H9 (cell line): ENCODE measurements at regions not wholly inside any gene's neighbourhood (a gene's known extent, or its start where the extent isn't known, plus 50 kb on each side); places are given as distances from the start of the nearest gene placed in this dataset.

Experiments used
- DNase-seq: peaks from one replicate; pipeline ENCODE4 v3.0.0-alpha.2; 2017
- H2AFZ ChIP-seq: one replicate; pipeline ENCODE4 v1.6.1; 2013; ENCODE audit warnings: mild to moderate bottlenecking, low read length, control low read depth, moderate library complexity
- H2AK5ac ChIP-seq: 2 replicates; pipeline ENCODE4 v1.6.1; 2013; ENCODE audit warnings: low read length, control low read depth, mixed read lengths; ENCODE audit not compliant: insufficient read length
- H2BK120ac ChIP-seq: one replicate; pipeline ENCODE4 v1.6.1; 2013; ENCODE audit warnings: low read depth, mild to moderate bottlenecking, low read length, control low read depth, inconsistent platforms; ENCODE audit not compliant: poor library complexity, severe bottlenecking
- H2BK12ac ChIP-seq: 2 replicates; pipeline ENCODE4 v1.6.1; 2013; ENCODE audit warnings: low read length, control low read depth, mixed read lengths, low read depth; ENCODE audit not compliant: insufficient read length
- H2BK15ac ChIP-seq: 2 replicates; pipeline ENCODE4 v1.6.1; 2013; ENCODE audit warnings: low read depth, low read length, control low read depth
- H2BK20ac ChIP-seq: one replicate; pipeline ENCODE4 v1.6.1; 2013; ENCODE audit warnings: low read depth, mild to moderate bottlenecking, low read length, control low read depth, inconsistent platforms; ENCODE audit not compliant: poor library complexity, severe bottlenecking
- H2BK5ac ChIP-seq: 2 replicates; pipeline ENCODE4 v1.6.1; 2013; ENCODE audit warnings: low read length, control low read depth, mixed read lengths; ENCODE audit not compliant: insufficient read length
- H3K14ac ChIP-seq: 2 replicates; pipeline ENCODE4 v1.6.1; 2013; ENCODE audit warnings: low read length, control low read depth; ENCODE audit not compliant: insufficient read depth
- H3K18ac ChIP-seq: 2 replicates; pipeline ENCODE4 v1.6.1; 2013; ENCODE audit warnings: low read depth, mild to moderate bottlenecking, mixed read lengths, low read length, control low read depth; ENCODE audit not compliant: insufficient read length
- H3K23ac ChIP-seq: 2 replicates; pipeline ENCODE4 v1.6.1; 2013; ENCODE audit warnings: low read length, control low read depth, mixed read lengths, low read depth; ENCODE audit not compliant: insufficient read length
- H3K23me2 ChIP-seq: 2 replicates; pipeline ENCODE4 v1.6.1; 2013; ENCODE audit warnings: low read depth, mild to moderate bottlenecking, mixed read lengths, low read length, control low read depth; ENCODE audit not compliant: insufficient read length, poor library complexity, severe bottlenecking
- H3K27ac ChIP-seq: 2 replicates; pipeline ENCODE4 v1.5.1; 2013; ENCODE audit warnings: low read length, control low read depth, mixed read lengths, low read depth; ENCODE audit not compliant: insufficient read length
- H3K27me3 ChIP-seq: 2 replicates; pipeline ENCODE4 v1.6.1; 2013; ENCODE audit warnings: low read length, control low read depth, inconsistent platforms; ENCODE audit not compliant: insufficient read depth
- H3K4ac ChIP-seq: 2 replicates; pipeline ENCODE4 v1.6.1; 2013; ENCODE audit warnings: low read depth, mild to moderate bottlenecking, control low read depth, inconsistent platforms, low read length, moderate library complexity
- H3K4me1 ChIP-seq: 2 replicates; pipeline ENCODE4 v1.6.1; 2013; ENCODE audit warnings: low read length, control low read depth, inconsistent platforms; ENCODE audit not compliant: insufficient read depth
- H3K4me2 ChIP-seq: 2 replicates; pipeline ENCODE4 v1.6.1; 2013; ENCODE audit warnings: low read length, control low read depth, mixed read lengths; ENCODE audit not compliant: insufficient read length, insufficient read depth
- H3K56ac ChIP-seq: 2 replicates; pipeline ENCODE4 v1.6.1; 2013; ENCODE audit warnings: low read depth, mild to moderate bottlenecking, mixed read lengths, low read length, control low read depth; ENCODE audit not compliant: insufficient read length
- H3K79me1 ChIP-seq: 2 replicates; pipeline ENCODE4 v1.6.1; 2013; ENCODE audit warnings: low read depth, mild to moderate bottlenecking, moderate library complexity, low read length, control low read depth, inconsistent platforms; ENCODE audit not compliant: insufficient read depth, poor library complexity, severe bottlenecking
- H3K79me2 ChIP-seq: 2 replicates; pipeline ENCODE4 v1.6.1; 2013; ENCODE audit warnings: low read length, control low read depth, inconsistent platforms; ENCODE audit not compliant: insufficient read depth
- H3K9ac ChIP-seq: 2 replicates; pipeline ENCODE4 v1.6.1; 2013; ENCODE audit warnings: low read length, control low read depth, mixed read lengths; ENCODE audit not compliant: insufficient read length; ENCODE audit errors: extremely low read depth
- H3K9me3 ChIP-seq: one replicate; pipeline ENCODE4 v1.6.1; 2013; ENCODE audit warnings: low read depth, low read length, inconsistent platforms; ENCODE audit not compliant: control insufficient read depth
- H3T11ph ChIP-seq: one replicate; pipeline ENCODE4 v1.6.1; 2013; ENCODE audit warnings: mild to moderate bottlenecking, low read length, control low read depth, inconsistent platforms
- H4K20me1 ChIP-seq: one replicate; pipeline ENCODE4 v1.6.1; 2013; ENCODE audit not compliant: control insufficient read depth, insufficient read length, insufficient read depth
- H4K5ac ChIP-seq: 2 replicates; pipeline ENCODE4 v1.6.1; 2013; ENCODE audit warnings: low read depth, mild to moderate bottlenecking, mixed read lengths, low read length, control low read depth; ENCODE audit not compliant: insufficient read length
- H4K8ac ChIP-seq: replicated peaks from 2 replicates; pipeline ENCODE4 v1.6.1; 2013; ENCODE audit warnings: low read length, control low read depth, mixed read lengths, low read depth; ENCODE audit not compliant: insufficient read length
- H4K91ac ChIP-seq: 2 replicates; pipeline ENCODE4 v1.6.1; 2013; ENCODE audit warnings: low read depth, mild to moderate bottlenecking, moderate library complexity, mixed read lengths, low read length, control low read depth; ENCODE audit not compliant: insufficient read length
- H3K27ac Mint-ChIP-seq, 3 experiments: 2 replicates in 2 of 3; 3 replicates in 1 of 3; pipeline ENCODE4 v1.8.0; 2020 to 2021; ENCODE audit warnings: mixed read lengths in 3 of 3, mild to moderate bottlenecking in 1 of 3, moderate library complexity in 1 of 3
- H3K27me3 Mint-ChIP-seq: 2 replicates; pipeline ENCODE4 v1.8.0; 2021; ENCODE audit warnings: low read depth, mild to moderate bottlenecking, moderate library complexity, mixed read lengths
- H3K36me3 Mint-ChIP-seq, 3 experiments: 2 replicates in 2 of 3; 3 replicates in 1 of 3; pipeline ENCODE4 v1.8.0; 2020 to 2021; ENCODE audit warnings: low read depth in 3 of 3, mixed read lengths in 3 of 3; ENCODE audit not compliant: insufficient read depth in 1 of 3
- H3K4me1 Mint-ChIP-seq, 2 experiments: 2 replicates each; pipeline ENCODE4 v1.8.0; 2020; ENCODE audit warnings: mixed read lengths in 2 of 2
- H3K4me3 Mint-ChIP-seq, 2 experiments: 2 replicates in 1 of 2; 3 replicates in 1 of 2; pipeline ENCODE4 v1.8.0; 2020 to 2021; ENCODE audit warnings: mild to moderate bottlenecking in 2 of 2, mixed read lengths in 2 of 2, moderate library complexity in 1 of 2
- H3K9me3 Mint-ChIP-seq, 2 experiments: 2 replicates in 1 of 2; 3 replicates in 1 of 2; pipeline ENCODE4 v1.8.0; 2020; ENCODE audit warnings: mild to moderate bottlenecking in 2 of 2, mixed read lengths in 2 of 2, moderate library complexity in 1 of 2
- WGBS: extraction: QIAGEN DNeasy Blood & Tissue Kit; methylation state at CpG from one replicate; pipeline ENCODE4 v1.1.7; 2013; ENCODE audit warnings: missing lambda C conversion rate, low lambda C conversion rate, mixed read lengths; ENCODE audit not compliant: insufficient read length; ENCODE audit errors: extremely low coverage; 5-methylcytosine and 5-hydroxymethylcytosine counted together
- TF ChIP-seq, protein P1 (sequence below): fragments of 200-600 bp; sonication (generic); conservative IDR thresholded peaks from 3 replicates; pipeline ENCODE4 v1.8.0; 2021; ENCODE audit warnings: antibody characterized with exemption, mild to moderate bottlenecking

DNA sequence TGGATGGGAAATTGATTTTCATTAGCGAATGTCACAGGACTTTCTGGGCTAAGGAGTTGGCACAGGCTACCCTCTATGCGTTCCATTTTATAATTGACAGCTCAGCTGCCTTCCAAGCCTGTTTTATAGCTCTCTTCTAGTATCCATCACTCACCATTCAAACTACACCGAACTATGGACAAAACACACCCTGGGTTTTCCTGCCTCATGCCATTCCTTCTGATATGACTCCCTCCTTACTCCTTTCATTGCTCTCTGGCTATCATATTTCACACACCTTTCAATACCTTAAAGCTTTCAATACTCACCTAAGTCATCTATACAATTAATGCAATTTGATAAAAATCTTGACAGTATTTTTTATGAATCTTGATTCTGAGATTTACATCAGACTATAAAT, 181.3 kb downstream of the RAP2A start:
- TF ChIP-seq, protein P1, sequence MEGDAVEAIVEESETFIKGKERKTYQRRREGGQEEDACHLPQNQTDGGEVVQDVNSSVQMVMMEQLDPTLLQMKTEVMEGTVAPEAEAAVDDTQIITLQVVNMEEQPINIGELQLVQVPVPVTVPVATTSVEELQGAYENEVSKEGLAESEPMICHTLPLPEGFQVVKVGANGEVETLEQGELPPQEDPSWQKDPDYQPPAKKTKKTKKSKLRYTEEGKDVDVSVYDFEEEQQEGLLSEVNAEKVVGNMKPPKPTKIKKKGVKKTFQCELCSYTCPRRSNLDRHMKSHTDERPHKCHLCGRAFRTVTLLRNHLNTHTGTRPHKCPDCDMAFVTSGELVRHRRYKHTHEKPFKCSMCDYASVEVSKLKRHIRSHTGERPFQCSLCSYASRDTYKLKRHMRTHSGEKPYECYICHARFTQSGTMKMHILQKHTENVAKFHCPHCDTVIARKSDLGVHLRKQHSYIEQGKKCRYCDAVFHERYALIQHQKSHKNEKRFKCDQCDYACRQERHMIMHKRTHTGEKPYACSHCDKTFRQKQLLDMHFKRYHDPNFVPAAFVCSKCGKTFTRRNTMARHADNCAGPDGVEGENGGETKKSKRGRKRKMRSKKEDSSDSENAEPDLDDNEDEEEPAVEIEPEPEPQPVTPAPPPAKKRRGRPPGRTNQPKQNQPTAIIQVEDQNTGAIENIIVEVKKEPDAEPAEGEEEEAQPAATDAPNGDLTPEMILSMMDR = no peak
- Histone ChIP-seq H3K4ac (no peak overlapping the region), H3K27ac (no peak overlapping the region), H3K56ac (no peak overlapping the region), H4K8ac (no peak overlapping the region), H3K79me2 (no peaks in the 10 kb centered on the region), H3K9me3 (no peaks in the 10 kb centered on the region), H3K14ac (no peak overlapping the region), H3K18ac (no peak overlapping the region), H4K20me1 (no peaks in the 10 kb centered on the region), H2BK120ac (no peak overlapping the region), H2BK15ac (no peak overlapping the region), H3K23ac (no peak overlapping the region), H2BK20ac (no peak overlapping the region), H2AFZ (no peak overlapping the region), H3T11ph (no peak overlapping the region), H2BK12ac (no peak overlapping the region), H3K4me2 (no peak overlapping the region), H3K27me3 (no peaks in the 10 kb centered on the region), H3K23me2 (no peaks in the 10 kb centered on the region), H3K9ac (no peak overlapping the region), H3K4me1 (no peaks in the 10 kb centered on the region), H2BK5ac (no peak overlapping the region), H2AK5ac (no peak overlapping the region), H4K5ac (no peak overlapping the region), H4K91ac (no peak overlapping the region), H3K79me1 (no peaks in the 10 kb centered on the region)
- WGBS = no CpG with 5 or more reads among the region's 3 CpGs
- no peak overlapping the region for H3K27ac Mint-ChIP-seq
- H3K4me3 Mint-ChIP-seq = no peak overlapping the region
- peaks cover 6 to 11% of the 10 kb centered on the region in 2 experiments for H3K4me1 Mint-ChIP-seq
- no peaks in the 10 kb centered on the region for H3K36me3 Mint-ChIP-seq
- peaks cover 2% of the 10 kb centered on the region; the same call in 1 of the 2 replicates for H3K27me3 Mint-ChIP-seq
- H3K9me3 Mint-ChIP-seq = peaks cover 3% of the 10 kb centered on the region in 2 experiments; a peak in 2 of 5 replicates
- DNase-seq = no peak
